HCT116 (cell line): ENCODE measurements at regions not wholly inside any gene's neighbourhood (a gene's known extent, or its start where the extent isn't known, plus 50 kb on each side); places are given as distances from the start of the nearest gene placed in this dataset.
"Not testable (repeated sequence)": the region's sequence is repeated elsewhere in the genome, so short reads cannot be mapped to it uniquely, and the experiment has no call there.

Experiments
- ATAC-seq: fragments of 200-7000 bp; cut with Tn5 transposase; 2 replicates; pipeline ENCODE4 v1.9.1; 2020; ENCODE audit warnings: mild to moderate bottlenecking, moderate library complexity
- BruUV-seq: library from RNA; stranded (reverse); fragments of 400-500 nt; replicated peaks from 2 replicates; lab custom pipeline; 2021; lab: Mats Ljungman, UMichigan
- CTCF ChIA-PET: fragments of 300-600 bp; sonication (Branson Sonifier 250); formaldehyde crosslinking; loops from one replicate; lab custom pipeline; 2021; ENCODE audit warnings: antibody characterized with exemption; lab: Charles Lee
- POLR2A ChIA-PET: fragments of 300-600, 350-600 bp; sonication (Branson Sonifier 250); formaldehyde crosslinking; loops from one replicate; lab custom pipeline; 2021; ENCODE audit warnings: antibody characterized with exemption; lab: Charles Lee
- RAD21 ChIA-PET, 2 experiments: fragments of 300-600 bp; sonication (Branson Sonifier 250); formaldehyde crosslinking; loops; one replicate each; lab custom pipeline; 2023; ENCODE audit warnings: low total read pairs in 2 of 2; ENCODE audit not compliant: uncharacterized antibody in 2 of 2, unreplicated experiment in 2 of 2, low non-redundant PET in 1 of 2; lab: Charles Lee
- DNase-seq: peaks from one replicate; pipeline ENCODE4 v3.0.0-alpha.2; 2010; ENCODE audit warnings: low read depth, low spot score
- H2AFZ ChIP-seq: fragments of 200-600 bp; shearing (Covaris generic), sonication (generic); 2 replicates; pipeline ENCODE4 v1.6.1; 2017; ENCODE audit warnings: low read depth, mixed run types, mixed read lengths, antibody characterized with exemption, low read length; ENCODE audit not compliant: poor library complexity, severe bottlenecking
- H3K27ac ChIP-seq: 2 replicates; pipeline ENCODE4 v1.5.1; 2012; ENCODE audit warnings: low read depth, low read length
- H3K27me3 ChIP-seq: fragments of 200-600 bp; sonication (generic); 2 replicates; pipeline ENCODE4 v1.6.1; 2016; ENCODE audit warnings: mixed run types, low read length, mixed read lengths; ENCODE audit not compliant: insufficient read depth
- H3K36me3 ChIP-seq, 2 experiments: fragments of 200-500 bp in 1 of 2; fragments of 200-600 bp in 1 of 2; sonication (Bioruptor generic) in 1 of 2; sonication (generic) in 1 of 2; 2 replicates each; pipeline versions ENCODE4 v1.5.1 to v1.6.1; 2014 to 2016; ENCODE audit warnings: low read length in 2 of 2, inconsistent platforms in 1 of 2, mixed read lengths in 1 of 2, mixed run types in 1 of 2; ENCODE audit not compliant: insufficient read depth in 2 of 2, control insufficient read depth in 1 of 2
- H3K4me1 ChIP-seq, 2 experiments: fragments of 200-600 bp in 1 of 2; sonication (generic) in 1 of 2; 2 replicates each; pipeline versions ENCODE4 v1.5.1 to v1.6.1; 2012 to 2017; ENCODE audit warnings: low read length in 2 of 2, inconsistent platforms in 1 of 2, mild to moderate bottlenecking in 1 of 2, mixed read lengths in 1 of 2, mixed run types in 1 of 2, moderate library complexity in 1 of 2; ENCODE audit not compliant: insufficient read depth in 2 of 2, control insufficient read depth in 1 of 2
- H3K4me2 ChIP-seq: fragments of 200-600 bp; sonication (generic); 2 replicates; pipeline ENCODE4 v1.6.1; 2017; ENCODE audit warnings: mixed run types, low read length, mixed read lengths
- H3K4me3 ChIP-seq, 2 experiments: fragments of 200-600 bp in 1 of 2; sonication (generic) in 1 of 2; replicated peaks in 1 of 2; 2 replicates each; pipeline ENCODE4 v1.5.1; 2011 to 2016; ENCODE audit warnings: low read length in 2 of 2, control low read depth in 1 of 2, low read depth in 1 of 2, mild to moderate bottlenecking in 1 of 2, mixed read lengths in 1 of 2, mixed run types in 1 of 2
- H3K79me2 ChIP-seq: fragments of 200-600 bp; sonication (generic); 2 replicates; pipeline ENCODE4 v1.6.1; 2017; ENCODE audit warnings: mild to moderate bottlenecking, mixed run types, low read length, moderate library complexity, mixed read lengths; ENCODE audit not compliant: insufficient read depth
- H3K9ac ChIP-seq: fragments of 200-600 bp; sonication (generic); 2 replicates; pipeline ENCODE4 v1.6.1; 2016; ENCODE audit warnings: low read length, mixed read lengths
- H3K9me2 ChIP-seq: fragments of 200-600 bp; sonication (generic), shearing (Covaris generic); 2 replicates; pipeline ENCODE4 v1.6.1; 2017; ENCODE audit warnings: mixed run types, mild to moderate bottlenecking, moderate library complexity; ENCODE audit not compliant: insufficient read depth
- H3K9me3 ChIP-seq, 2 experiments: fragments of 200-500 bp in 1 of 2; fragments of 200-600 bp in 1 of 2; sonication (Bioruptor generic) in 1 of 2; sonication (generic) in 1 of 2; 2 replicates each; pipeline ENCODE4 v1.6.1; 2014 to 2017; ENCODE audit warnings: low read length in 2 of 2, mixed read lengths in 2 of 2, inconsistent platforms in 1 of 2, low read depth in 1 of 2, mild to moderate bottlenecking in 1 of 2, mixed run types in 1 of 2, moderate library complexity in 1 of 2; ENCODE audit not compliant: control insufficient read depth in 1 of 2, insufficient read depth in 1 of 2
- H4K20me1 ChIP-seq: fragments of 200-600 bp; sonication (generic), shearing (Covaris generic); 2 replicates; pipeline ENCODE4 v1.6.1; 2017; ENCODE audit warnings: mixed run types, mild to moderate bottlenecking, moderate library complexity; ENCODE audit not compliant: insufficient read depth
- CEBPB ChIP-seq: IDR thresholded peaks from 2 replicates; pipeline ENCODE4 v1.6.1; 2012; ENCODE audit warnings: low read depth
- EZH2phosphoT487 ChIP-seq: fragments of 200-600 bp; IDR thresholded peaks from 2 replicates; pipeline ENCODE4 v1.6.1; 2018; ENCODE audit warnings: antibody characterized with exemption, borderline replicate concordance
- JUND ChIP-seq: IDR thresholded peaks from 2 replicates; pipeline ENCODE4 v1.6.1; 2012
- POLR2A ChIP-seq: IDR thresholded peaks from 2 replicates; pipeline ENCODE4 v1.7.0; 2011; ENCODE audit warnings: borderline replicate concordance; ENCODE audit not compliant: insufficient read depth, insufficient read length; ENCODE audit errors: extremely low read depth
- SIN3A ChIP-seq: IDR thresholded peaks from 2 replicates; pipeline ENCODE4 v1.6.1; 2012; ENCODE audit warnings: low read depth
- SP1 ChIP-seq: IDR thresholded peaks from 2 replicates; pipeline ENCODE4 v1.6.1; 2012; ENCODE audit warnings: low read depth
- SRF ChIP-seq: IDR thresholded peaks from 2 replicates; pipeline ENCODE4 v1.6.1; 2012; ENCODE audit warnings: low read depth
- TCF7L2 ChIP-seq: IDR thresholded peaks from 2 replicates; pipeline ENCODE4 v1.7.0; 2011; ENCODE audit warnings: borderline replicate concordance, inconsistent platforms; ENCODE audit not compliant: insufficient read depth, insufficient read length; ENCODE audit errors: extremely low read depth
- YY1 ChIP-seq: IDR thresholded peaks from 2 replicates; pipeline ENCODE4 v1.6.1; 2011; ENCODE audit warnings: low read length, low read depth, moderate library complexity, mild to moderate bottlenecking; ENCODE audit not compliant: insufficient replicate concordance; ENCODE audit errors: extremely low read depth
- ZNF274 ChIP-seq: fragments of 200-500 bp; sonication (Bioruptor generic); IDR thresholded peaks from 2 replicates; pipeline ENCODE4 v1.6.1; 2014; ENCODE audit warnings: mild to moderate bottlenecking, low read depth, low read length, inconsistent platforms
- intact Hi-C: fragments of 100-400 bp; cut with micrococcal nuclease; formaldehyde crosslinking; loops from 2 replicates; pipeline ENCODE4 v1.10.0; 2022
- TF ChIP-seq, protein P1 (sequence below): IDR thresholded peaks from 2 replicates; pipeline ENCODE4 v1.6.1; 2012

GRCh38 chr3:59499000-59499399 lies 449.2 kb upstream of the CFAP20DC start:
- no peaks in the 10 kb centered on the region for H3K79me2 ChIP-seq
- ChIA-PET CTCF (no interaction called here), POLR2A (no interaction called here), RAD21 (no interaction called here)
- H4K20me1 ChIP-seq, result no peaks in the 10 kb centered on the region; the same call in 1 of the 2 replicates
- intact Hi-C loops, result no loop called here
- H3K4me1 ChIP-seq, result no peaks in the 10 kb centered on the region
- H3K9ac ChIP-seq, result no peak overlapping the region
- H3K9me2 ChIP-seq, result no peaks in the 10 kb centered on the region
- ATAC-seq, result no peak
- BruUV-seq, result no TSS peak
- no peaks in the 10 kb centered on the region for H3K36me3 ChIP-seq
- no peak overlapping the region for H3K27ac ChIP-seq
- H2AFZ ChIP-seq, result no peak overlapping the region
- H3K9me3 ChIP-seq, result no peaks in the 10 kb centered on the region
- no peak overlapping the region for H3K4me2 ChIP-seq
- TF ChIP-seq TCF7L2 (no peak), SP1 (no peak), CEBPB (no peak), YY1 (no peak), SRF (no peak), EZH2phosphoT487 (no peak), POLR2A (no peak), JUND (no peak)
- TF ChIP-seq, all 23 proteins: peak for 0
- Histone ChIP-seq H3K27me3 (peaks cover 27% of the 10 kb centered on the region), H3K4me3 (no peak overlapping the region)
- no peak for DNase-seq

DNA sequence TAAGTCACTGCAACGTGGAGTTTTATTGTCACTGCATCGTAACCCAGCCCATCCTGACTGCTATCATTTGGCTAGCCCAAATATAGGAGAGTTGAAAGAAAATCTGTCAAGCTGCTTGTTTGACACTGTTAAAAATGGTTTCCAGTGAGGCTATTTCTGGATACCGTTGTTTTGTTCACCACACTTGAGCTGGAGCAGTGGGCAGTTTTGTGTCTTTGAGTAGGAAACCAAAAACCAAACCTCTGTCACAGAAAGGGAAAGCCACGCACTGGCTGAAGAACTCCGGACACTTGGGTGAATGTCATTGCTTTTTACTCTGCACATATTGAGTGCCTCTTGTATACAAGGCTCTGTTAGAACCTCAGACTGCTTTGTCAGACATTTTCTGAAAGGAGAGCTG lies 446.4 kb upstream of the CFAP20DC start:
- Histone ChIP-seq H3K4me1 (no peaks in the 10 kb centered on the region), H3K9me2 (no peaks in the 10 kb centered on the region), H3K27me3 (peaks cover 27% of the 10 kb centered on the region), H3K36me3 (no peaks in the 10 kb centered on the region), H3K4me3 (no peak overlapping the region), H4K20me1 (no peaks in the 10 kb centered on the region; the same call in 1 of the 2 replicates), H3K9me3 (no peaks in the 10 kb centered on the region), H2AFZ (no peak overlapping the region), H3K4me2 (no peak overlapping the region), H3K9ac (no peak overlapping the region), H3K79me2 (no peaks in the 10 kb centered on the region), H3K27ac (no peak overlapping the region)
- BruUV-seq, result no TSS peak
- no peak for TF ChIP-seq ZNF274
- TF ChIP-seq SIN3A, result no peak
- no peak for TF ChIP-seq EZH2phosphoT487
- TF ChIP-seq, protein P1, sequence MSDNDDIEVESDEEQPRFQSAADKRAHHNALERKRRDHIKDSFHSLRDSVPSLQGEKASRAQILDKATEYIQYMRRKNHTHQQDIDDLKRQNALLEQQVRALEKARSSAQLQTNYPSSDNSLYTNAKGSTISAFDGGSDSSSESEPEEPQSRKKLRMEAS, result no peak
- CTCF ChIA-PET, result no interaction called here
- intact Hi-C loops, result no loop called here
- DNase-seq (no peak), ATAC-seq (no peak)
- POLR2A ChIA-PET, result no interaction called here
- RAD21 ChIA-PET, result no interaction called here

DNA sequence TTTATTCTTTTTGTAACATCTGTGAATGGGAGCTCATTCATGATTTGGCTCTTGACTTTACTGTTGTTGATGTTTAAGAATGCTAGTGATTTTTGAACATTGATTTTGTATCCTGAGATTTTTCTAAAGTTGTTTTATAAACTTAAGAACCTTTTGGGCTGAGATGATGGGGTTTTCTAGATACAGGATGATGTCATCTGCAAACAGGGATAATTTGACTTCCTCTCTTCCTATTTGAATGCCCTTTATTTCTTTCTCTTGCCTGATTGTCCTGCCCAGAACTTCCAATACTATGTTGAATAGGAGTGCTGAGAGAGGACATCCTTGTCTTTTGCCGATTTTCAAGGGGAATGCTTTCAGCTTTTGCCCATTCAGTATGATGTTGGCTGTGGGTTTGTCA lies 445.1 kb upstream of the CFAP20DC start:
- H4K20me1 ChIP-seq, POLR2A ChIA-PET, H3K4me3 ChIP-seq, H3K4me2 ChIP-seq, DNase-seq, BruUV-seq, H3K79me2 ChIP-seq, H3K27ac ChIP-seq, H3K4me1 ChIP-seq, RAD21 ChIA-PET, H3K9me2 ChIP-seq, H2AFZ ChIP-seq, intact Hi-C loops, ATAC-seq, CTCF ChIA-PET, H3K9me3 ChIP-seq, H3K36me3 ChIP-seq, H3K9ac ChIP-seq: not testable (repeated sequence)
- H3K27me3 ChIP-seq, result peaks cover 27% of the 10 kb centered on the region
